Islet precursor cell (in vitro differentiated cells): ENCODE measurements at regions not wholly inside any gene's neighbourhood (a gene's known extent, or its start where the extent isn't known, plus 50 kb on each side); places are given as distances from the start of the nearest gene placed in this dataset.

Experiments used
- DNase-seq: peaks from one replicate; pipeline ENCODE4 v3.0.0-alpha.2; 2018

GRCh38 chr3:43206632-43207031 is 79.7 kb upstream of the SNRK start:
- peak; percentile 43 for DNase-seq

GRCh38 chr3:43206105-43206504 is 80.2 kb upstream of the SNRK start:
- DNase-seq: peak; percentile 34

GRCh38 chr3:43203022-43203421 is 83.3 kb upstream of the SNRK start:
- DNase-seq: no peak

- DNase-seq: no peak
Observed at GRCh38 chr3:43201581-43201980, 84.8 kb upstream of the SNRK start.

GRCh38 chr3:43199645-43200306 is 86.6 kb upstream of the SNRK start:
- no peak for DNase-seq

DNA sequence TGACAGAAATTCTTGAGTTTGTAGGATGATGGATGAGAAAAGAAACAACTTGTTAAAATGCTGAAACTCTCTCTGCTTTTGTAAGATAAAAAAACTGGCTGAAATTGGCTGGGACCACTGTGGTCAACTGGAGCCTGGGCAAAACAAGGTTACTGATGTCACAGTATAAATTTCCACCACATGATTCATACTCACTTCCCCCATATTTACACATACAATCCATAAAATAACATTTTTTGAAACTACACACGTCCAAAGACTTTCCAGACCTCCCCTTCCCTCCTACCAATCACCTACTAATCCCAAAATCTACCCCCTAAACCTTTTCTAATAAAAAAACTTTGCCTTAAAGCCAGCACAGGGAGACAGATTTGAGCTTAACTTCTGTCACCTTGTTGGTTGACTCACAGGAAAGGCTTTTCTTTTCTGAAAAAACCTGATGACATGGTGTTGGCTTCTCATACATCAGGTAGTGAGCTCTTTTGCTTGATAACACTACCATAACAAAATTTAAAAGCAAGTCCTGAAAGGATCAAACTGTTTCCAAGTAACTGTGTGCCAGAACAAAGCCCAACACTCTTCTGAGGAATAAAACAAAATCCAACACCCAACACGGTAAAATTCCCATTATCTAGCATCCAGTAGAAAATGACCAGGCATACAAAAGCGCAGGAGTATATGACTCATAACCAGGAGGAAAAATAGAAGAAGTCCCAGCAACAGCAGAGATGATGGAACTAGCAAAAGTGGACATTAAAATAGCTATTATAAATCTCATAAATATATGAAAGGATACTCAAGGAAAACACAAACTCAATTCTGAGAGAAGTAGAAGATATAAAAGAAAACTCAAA is 87.3 kb upstream of the SNRK start:
- no peak for DNase-seq

- no peak for DNase-seq
Observed at GRCh38 chr3:43198301-43198700, 88.0 kb upstream of the SNRK start.

GRCh38 chr3:43197181-43197580 is 89.2 kb upstream of the SNRK start:
- DNase-seq: no peak

- DNase-seq: no peak
Observed at GRCh38 chr3:43196721-43197120, 89.6 kb upstream of the SNRK start.

DNA sequence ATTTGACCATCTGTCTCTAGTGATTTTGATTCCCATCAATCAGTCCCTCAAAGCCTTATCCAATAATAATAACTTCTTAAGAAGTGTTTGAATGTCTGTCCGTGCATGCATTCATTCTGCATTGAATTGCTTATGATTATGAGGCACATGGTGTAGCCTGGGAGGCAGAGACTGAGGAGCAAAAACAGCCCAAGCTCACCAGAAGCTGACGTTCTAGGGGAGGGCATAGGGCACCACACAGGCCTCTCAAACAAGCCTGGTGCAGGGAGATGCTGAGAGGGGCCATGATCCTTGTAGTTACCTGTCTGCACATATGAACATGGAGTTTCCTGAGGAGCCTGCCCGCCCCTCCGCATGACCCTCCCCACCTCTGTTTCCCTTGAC is 89.2 kb upstream of the POMGNT2 start:
- DNase-seq: no peak

- no peak for DNase-seq
Observed at GRCh38 chr3:43194490-43195114, 88.7 kb upstream of the POMGNT2 start.

GRCh38 chr3:43194069-43194468 is 88.2 kb upstream of the POMGNT2 start:
- no peak for DNase-seq

DNA sequence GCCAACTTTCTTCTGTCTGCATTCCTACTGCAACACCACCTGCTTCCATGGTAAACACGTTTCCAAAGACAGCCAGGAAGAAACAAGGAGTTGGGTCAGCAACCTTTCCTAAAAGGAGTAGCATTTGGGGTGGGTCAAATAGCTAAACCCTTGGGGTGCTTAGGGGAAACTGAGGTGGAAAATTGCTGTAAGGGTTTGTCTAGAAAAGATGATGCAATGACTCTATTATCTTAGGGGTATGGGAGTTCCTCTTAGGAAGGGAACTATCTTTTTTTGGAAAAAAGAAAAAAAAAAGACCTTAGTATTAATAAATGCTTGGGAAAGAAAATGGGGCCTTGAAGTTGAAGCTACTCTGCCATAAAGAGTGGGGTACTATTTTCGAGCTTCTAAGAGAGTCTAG is 86.1 kb upstream of the POMGNT2 start:
- DNase-seq: no peak

DNA sequence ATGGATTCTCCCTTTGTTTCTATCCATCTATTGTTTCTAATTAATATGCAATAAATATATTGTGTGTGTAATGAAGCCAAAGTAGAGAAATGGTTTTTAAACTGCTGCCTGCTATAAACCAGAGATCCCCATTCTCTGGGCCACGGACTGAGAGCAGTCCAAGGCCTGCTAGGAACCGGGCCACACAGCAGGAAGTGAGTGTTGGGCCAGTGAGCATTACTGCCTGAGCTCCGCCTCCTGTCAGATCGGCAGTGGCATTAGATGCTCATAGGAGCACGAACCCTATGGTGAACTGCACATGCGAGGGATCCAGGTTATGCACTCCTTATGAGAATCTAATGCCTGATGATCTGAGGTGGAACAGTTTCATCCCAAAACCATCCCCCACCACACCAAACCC is 85.2 kb upstream of the POMGNT2 start:
- DNase-seq: peak; percentile 31

DNA sequence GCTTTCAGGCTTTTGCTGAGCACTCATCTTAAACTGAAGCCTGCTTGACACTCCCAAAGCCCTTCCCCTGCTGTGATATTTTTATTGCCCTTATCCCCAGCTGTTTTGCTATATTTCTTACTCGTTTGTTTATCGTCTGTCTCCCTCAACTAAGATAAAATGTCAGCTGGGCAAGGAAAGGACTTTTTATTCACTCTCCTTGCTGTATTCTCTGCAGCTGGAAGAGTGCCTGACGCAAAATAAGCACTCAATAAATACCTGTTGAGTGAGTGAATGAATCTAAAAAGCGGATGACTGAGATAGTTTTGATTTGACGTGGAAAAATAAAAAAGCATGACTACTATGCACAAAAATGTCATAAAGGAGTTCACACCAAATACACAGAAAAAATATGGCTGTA is 84.8 kb upstream of the POMGNT2 start:
- DNase-seq: no peak

DNA sequence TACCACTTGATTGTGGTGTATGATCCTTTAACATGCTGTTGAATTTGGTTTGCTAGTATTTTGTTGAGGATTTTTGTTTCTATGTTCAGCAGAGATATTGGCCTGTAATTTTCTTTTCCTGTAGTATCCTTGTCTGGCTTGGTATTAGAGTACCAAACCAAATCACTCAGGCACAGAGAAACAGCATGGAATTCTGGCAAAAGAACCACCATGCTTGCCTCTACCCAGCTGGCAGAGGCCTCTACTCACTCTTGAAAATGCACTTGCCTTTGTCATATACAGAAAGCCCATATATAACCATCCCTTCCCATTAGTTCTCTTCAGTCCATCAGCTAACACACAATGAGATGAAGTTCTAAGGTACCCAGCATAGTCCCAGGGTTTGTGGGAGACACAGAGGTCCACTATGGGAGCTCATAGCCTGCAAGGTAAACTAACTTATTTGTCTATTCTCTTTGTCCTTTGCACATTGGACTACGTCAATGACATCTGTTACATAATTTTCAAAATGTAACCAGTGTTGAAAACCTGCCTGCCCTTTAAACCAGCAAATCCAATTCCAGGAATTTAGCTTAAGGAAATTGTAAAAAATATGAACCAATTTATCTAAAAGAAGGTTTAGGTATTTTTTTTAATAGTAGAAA is 82.1 kb upstream of the POMGNT2 start:
- DNase-seq: no peak

- DNase-seq: peak; percentile 30
Observed at GRCh38 chr3:43185983-43186314, 80.1 kb upstream of the POMGNT2 start.

- peak; percentile 15 for DNase-seq
Observed at GRCh38 chr3:43185274-43185982, 79.5 kb upstream of the POMGNT2 start.

GRCh38 chr3:43183456-43183855 is 77.6 kb upstream of the POMGNT2 start:
- no peak for DNase-seq

DNA sequence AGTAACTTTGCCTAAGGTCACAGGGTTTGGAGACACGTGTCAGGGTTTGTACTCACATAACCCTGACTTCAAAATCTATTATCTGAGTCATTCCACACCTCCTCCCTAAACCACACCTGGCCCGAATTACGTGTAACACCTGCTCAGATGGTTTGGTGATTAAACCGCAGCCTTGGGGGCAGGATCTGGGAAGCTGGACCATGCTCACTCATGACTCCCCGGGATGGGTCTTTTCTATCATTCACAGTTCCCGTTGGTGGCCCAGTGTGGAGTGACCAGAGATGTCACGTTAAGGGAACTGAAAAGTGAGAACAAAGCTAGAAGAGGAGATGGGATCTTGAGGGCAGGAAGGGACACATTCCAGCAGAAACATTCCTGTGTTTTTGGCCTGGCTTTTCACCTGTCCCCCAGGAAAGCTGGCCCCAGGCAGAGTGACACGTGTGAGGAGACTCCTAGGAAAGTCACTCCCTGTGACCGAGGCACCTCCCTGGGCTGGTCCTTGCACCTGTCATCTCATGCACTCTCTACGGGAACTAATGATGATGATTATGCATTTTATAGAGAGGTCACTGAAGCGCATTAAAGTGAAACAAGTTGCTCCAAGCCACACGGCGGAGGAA is 75.4 kb upstream of the POMGNT2 start:
- peak; percentile 44 for DNase-seq

DNA sequence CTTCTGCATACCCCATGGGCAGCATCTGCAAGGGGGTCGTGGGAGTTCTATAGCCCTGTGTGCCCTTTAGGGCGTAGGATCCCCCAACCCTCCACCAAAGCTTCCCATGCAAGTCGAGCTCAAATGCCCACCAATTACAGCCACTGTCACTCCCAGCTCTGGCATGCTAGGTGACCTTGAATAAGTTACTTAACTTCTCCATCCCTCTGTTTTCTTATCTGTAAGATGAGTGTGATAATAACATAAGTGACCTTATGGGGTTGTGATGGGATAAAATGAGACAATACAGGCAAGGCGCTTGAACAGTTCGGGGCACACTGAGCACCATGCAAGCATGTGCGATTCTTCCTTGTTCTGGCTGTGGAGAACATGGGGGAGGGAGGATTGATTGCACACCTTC is 74.8 kb upstream of the POMGNT2 start:
- peak; percentile 14 for DNase-seq

GRCh38 chr3:43180027-43180426 is 74.1 kb upstream of the POMGNT2 start:
- no peak for DNase-seq
